KBM-7 (cell line): ENCODE measurements at regions not wholly inside any gene's neighbourhood (a gene's known extent, or its start where the extent isn't known, plus 50 kb on each side); places are given as distances from the start of the nearest gene placed in this dataset.

ENCODE experiments used
- DNase-seq: peaks from one replicate; pipeline ENCODE4 v3.0.0-alpha.2; 2015
- in situ Hi-C: fragments of 300-500 bp; cut with MboI; formaldehyde crosslinking; loops from 2 replicates; pipeline ENCODE4 v1.14.3; 2020; ENCODE audit warnings: low sequenced_read_pairs, low pct_unique_long_range_greater_than_20kb, mixed read lengths

DNA sequence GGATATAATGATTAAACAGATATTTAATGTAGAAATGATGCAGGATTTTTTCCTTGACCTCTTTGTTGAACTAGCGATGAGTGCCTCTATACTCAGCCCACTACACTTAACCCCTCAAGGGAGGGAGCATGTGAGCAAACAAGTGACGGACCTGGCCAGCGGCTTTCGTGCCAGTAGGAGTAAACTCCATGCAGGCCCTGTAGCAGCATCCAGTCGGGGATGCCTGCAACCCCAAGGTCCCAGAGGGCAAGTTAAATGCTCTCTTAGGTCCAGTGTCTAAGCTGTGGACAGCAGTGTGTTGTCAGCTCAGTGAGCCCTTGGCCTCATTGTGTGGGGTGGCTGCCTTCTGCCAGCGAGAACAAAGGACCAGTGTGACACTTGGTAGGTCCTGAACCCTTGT, 708.7 kb downstream of the TECRL start:
- in situ Hi-C loops, result no loop called here
- DNase-seq, result no peak

DNA sequence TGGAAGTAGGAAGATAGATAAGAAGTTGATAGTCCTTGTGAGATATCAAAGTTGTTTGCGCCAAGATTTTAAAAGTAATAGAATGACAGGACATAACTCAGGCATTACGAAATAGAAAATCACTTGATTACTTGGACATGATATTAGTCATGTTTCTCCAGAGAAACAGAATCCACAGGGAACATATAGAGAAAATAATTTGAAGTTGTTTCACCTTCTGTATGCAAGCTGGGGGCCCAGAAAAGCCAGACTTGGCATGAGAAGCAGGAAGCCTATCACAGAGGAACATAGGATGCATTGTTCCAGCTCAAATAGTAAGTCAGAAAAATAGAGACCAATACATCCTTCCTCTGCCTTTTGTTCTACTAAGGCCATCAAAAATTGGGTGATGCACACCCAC, 715.9 kb downstream of the TECRL start:
- DNase-seq, result no peak
- in situ Hi-C loops, result no loop called here

DNA sequence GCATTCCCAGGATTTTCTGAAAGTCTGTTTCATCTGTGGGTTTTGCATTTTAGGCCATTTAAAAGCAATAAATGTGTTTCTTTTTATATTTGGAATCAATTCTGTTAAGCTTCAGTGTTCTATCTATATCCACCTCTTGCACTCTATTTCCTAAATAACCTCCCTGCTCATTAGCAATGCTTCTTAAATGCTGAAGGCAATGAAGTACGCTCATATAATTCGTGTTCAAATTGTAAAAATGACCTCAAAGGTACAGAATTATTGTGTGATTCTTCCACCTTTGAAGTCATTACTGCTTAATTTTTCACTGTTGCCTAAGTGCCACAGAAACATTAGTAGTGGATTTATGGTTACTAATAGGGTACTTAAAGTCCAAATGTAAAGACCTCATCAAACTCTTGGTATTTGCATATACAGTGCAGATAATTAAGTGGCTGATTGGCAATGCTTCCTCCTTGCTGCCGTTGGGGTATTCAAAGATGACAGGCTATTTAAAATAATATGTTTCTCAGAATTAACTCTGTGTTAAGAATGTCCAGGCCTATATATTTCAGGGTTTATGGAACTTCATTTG, 730.8 kb downstream of the TECRL start:
- DNase-seq, result no peak
- in situ Hi-C loops, result no loop called here

DNA sequence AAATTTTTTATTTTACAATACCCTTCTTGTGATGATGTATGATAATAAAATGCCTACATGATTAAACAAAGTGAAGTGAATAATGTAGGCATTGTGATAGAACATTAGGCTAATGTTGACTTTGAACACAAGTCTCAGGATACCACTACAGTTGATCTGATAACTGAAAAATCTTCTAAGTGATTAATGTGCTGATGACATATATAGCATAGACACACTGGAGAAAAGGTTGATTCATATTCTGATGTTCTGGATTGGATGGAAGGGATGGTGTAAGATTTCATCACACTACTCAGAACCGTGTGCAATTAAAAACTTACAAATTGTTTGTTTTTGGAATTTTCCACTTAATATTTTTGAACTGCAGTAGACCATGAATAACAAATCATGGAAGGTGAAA, 738.5 kb downstream of the TECRL start:
- in situ Hi-C loops, result no loop called here
- DNase-seq, result no peak

DNA sequence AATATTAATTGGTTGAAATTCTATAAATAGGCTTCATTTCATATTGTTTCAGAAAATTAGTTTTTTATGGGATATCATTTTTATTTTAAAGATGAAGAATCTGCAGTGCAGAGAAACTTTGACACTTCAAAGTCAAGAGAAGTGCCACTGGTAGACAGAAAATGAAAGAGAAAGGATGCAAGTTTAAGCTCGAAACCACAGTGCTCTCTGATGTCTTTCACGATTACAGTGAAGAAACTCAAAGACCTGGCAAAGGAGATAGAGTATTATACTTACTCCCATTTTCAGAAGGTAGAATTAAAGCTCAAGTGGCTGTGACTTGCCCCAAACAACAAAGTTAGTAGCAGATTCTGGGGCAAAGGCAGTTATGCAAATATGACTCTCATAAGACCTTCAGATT, 745.4 kb downstream of the TECRL start:
- in situ Hi-C loops, result no loop called here
- no peak for DNase-seq

DNA sequence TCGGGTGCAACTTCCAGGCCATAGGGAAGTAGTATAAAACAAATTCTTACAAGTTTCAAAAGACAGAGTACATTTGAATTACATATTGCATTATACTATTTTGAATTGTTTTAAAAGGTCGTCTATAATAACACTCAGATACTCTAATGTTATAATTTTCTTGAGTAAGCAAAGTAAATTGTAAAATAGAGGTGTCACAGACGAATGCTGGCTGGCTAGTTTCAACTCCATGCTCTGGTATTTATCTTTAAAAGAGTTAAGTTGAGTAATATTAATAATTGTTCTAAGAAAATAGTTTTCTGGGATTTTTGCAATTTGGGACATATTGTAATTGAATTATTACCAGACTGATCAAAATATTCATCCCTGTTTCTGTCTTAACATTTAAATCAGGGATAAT, 764.9 kb downstream of the TECRL start:
- DNase-seq, result no peak
- in situ Hi-C loops, result no loop called here

DNA sequence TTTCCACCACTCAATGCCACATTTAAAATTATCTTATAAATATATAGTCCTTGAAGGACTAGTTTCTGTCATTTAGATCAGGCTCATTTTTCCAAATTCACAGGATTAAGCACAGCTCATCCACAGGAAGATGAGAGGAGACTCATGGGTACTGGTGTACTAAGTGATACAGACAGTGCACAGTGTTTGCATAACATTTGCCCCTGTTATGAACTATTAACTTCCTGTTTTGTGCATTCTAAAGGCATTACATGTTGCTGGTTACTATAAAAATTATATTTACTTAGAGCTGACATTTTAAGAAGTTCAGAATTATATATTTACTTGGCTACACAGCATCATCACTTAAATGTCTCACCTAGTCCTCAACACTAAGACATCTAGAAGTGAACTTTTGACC, 772.0 kb downstream of the TECRL start:
- DNase-seq, result no peak
- in situ Hi-C loops, result no loop called here

DNA sequence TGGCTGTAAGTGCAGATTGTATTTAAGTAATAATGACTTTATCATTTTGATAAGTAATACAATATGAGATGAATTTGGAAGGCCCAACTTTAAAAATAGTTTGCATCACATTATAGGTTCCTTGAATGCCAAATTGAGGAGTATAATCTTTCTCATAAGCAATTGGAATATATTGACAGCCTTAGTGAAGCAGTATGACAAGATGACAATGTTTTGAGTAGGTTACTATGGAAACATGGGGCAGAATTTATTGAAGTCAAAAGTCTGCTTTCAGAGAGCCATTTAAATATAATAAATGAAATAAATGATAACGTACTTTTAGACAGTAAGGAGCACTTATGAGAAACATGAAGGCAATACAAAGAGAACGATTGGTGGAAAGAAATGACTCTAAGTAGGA, 776.4 kb downstream of the TECRL start:
- in situ Hi-C loops, result no loop called here
- no peak for DNase-seq

DNA sequence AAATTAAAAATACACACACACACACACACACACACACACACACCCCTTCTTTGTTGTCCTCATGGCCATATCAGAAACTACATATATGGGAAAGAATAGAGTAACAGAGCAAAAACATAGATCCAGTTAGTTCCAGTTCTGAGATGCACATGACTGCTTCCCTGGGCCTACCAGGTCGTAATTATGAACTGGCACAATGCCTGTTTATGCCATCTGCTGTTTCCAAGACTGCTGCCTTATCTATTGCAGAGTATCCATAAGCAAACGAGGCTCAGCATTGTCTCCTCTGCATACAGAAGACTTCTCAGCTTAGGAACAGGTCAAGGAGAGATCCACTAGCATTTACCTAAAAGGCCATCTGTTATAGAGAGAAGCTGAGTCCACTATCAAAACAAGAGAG, 789.0 kb downstream of the TECRL start:
- DNase-seq, result no peak
- in situ Hi-C loops, result no loop called here

DNA sequence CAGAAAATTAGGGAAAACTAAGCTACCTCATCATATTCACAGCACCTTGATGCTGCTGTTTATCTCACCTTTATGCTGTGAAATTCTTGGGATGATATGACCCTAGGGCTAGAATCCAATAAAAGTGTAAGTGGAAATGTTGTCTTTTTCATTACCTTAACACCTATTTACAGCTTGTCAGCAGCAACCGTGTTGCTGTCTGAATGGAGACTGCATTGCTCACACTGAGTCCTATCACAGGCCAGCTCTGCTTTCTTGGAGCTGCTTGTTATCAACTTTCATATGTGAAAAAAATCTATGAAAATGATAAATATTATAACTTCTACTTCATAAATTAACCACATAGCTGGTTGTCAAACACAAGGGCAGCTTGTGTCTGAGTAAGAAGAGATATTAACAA, 789.5 kb downstream of the TECRL start:
- in situ Hi-C loops, result no loop called here
- DNase-seq, result no peak

DNA sequence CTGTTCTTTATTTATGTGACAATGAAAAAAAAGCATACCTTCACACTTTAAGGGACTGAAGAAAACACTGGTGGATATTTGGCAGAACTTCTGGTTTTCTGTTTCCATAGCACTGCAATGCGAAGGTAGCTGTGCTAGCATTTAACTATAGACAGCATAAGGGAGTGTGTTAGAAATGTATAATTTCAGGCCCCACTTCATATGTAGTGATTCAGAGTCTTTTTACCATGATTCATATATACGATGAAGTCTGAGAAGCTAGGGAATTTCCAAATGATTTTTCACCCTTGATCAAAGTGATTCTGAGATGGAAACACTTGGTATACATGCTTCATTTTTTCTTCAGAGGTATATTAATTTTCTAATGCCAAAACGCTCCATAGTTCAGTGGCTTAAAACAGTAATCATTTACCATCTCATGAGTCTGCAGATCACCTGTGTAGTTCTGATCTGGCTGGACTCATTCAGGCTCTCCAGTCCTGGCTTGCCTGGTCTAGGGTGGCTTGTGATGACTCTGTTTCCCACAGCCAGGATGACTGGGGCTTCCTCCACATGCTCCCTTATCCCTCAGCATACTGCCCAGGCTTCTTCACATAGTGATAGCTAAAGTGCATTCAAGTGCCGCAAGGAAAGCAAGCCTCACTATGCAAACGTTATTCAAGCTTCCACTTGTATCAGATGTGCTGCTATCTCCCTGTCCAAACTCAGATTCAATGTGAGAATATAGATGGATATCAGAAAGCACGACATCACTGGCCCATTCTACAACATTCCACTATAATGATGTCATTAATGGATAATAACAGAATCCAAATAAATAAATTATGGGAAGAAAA, 790.1 kb downstream of the TECRL start:
- in situ Hi-C loops, result no loop called here
- no peak for DNase-seq

DNA sequence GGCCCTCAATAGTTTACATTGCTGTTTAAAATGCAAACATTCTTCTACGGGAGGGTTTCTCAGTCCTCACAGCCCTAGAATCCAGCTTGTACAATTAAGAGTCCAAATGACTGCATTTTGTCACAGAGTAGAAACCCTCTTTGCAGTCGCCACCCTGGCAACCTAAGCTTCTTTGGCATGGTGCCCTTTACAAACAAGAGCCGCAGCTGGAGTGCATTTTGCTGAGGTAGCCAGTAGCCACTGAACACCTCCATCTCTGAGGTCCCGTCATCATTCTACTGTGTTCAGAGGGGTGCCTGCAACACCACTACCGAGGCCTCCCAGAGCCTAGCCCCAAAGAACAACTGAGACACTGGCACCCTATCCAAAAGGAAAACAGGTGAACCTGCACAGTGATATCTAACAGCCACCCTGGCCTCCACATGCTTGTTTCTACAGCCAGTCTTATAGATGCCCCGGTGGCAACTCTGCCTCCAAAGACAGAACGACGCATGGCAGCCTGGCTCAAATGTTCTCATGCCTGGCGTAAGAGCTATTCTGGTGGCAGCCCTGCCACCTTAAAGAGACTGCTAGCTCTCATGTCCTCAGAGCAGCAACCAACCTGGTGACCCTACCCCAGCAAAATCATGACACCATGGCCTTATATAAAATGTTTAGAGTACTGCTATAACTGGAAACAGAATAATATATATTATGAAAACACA, 801.9 kb downstream of the TECRL start:
- in situ Hi-C loops, result no loop called here

DNA sequence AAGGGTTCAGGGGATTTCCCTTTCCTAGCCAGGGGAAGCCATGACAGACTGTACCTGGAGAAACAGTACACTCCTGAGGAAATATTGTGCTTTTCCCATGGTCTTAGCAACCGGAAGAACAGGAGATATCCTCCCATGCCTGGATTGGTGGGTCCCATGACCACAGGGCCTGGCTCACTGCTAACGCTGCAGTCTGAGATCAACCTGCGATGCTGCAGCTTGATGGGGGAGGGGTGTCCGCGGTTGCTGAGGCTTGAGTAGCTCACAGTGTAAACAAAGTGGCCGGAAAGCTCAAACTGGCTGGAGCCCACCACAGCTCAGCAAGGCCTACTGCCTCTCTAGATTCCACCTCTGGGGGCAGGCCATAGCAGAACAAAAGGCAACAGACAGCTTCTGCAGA, 819.5 kb downstream of the TECRL start:
- in situ Hi-C loops, result no loop called here

More for the DNA sequence above, 801.9 kb downstream of the TECRL start:
- no peak for DNase-seq

DNA sequence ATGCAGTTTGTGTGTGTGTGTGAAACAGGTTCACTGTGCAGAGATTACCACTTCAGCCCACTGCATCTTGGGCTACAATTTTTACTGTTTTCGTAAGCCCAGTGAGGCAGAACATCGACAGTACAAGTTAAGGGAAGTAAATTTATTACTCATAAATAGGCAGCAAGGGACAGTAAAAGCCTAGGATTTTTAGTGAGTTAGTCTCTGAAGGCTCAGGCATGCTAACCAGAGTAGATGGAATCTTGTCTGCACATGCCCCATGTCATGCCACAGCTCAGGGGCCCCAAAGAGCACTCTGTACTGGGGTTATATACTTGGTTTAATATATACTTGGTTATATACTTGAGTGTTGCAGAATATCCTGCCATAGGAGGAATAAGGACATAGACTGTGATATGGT, 825.7 kb downstream of the TECRL start:
- no peak for DNase-seq
- in situ Hi-C loops, result no loop called here

More for the DNA sequence above, 819.5 kb downstream of the TECRL start:
- DNase-seq, result no peak

DNA sequence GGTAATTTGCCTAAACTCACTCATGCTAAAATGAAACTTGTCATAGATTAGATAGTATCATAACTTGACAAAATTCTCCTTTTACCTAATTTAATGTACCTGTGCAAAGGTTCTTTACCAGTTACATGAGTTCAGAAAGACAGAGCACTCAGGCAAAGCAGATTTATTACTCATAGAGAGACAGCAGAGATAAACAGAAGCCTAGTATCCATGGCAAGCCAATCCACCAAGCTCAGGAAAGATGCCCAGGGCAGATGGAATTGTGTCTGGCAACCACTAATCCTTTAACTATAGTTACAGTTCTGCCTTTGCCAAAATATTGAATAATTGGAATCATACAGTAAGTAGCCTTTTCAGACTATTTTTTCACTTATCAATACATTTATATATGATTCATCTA, 826.2 kb downstream of the TECRL start:
- no peak for DNase-seq
- in situ Hi-C loops, result no loop called here

DNA sequence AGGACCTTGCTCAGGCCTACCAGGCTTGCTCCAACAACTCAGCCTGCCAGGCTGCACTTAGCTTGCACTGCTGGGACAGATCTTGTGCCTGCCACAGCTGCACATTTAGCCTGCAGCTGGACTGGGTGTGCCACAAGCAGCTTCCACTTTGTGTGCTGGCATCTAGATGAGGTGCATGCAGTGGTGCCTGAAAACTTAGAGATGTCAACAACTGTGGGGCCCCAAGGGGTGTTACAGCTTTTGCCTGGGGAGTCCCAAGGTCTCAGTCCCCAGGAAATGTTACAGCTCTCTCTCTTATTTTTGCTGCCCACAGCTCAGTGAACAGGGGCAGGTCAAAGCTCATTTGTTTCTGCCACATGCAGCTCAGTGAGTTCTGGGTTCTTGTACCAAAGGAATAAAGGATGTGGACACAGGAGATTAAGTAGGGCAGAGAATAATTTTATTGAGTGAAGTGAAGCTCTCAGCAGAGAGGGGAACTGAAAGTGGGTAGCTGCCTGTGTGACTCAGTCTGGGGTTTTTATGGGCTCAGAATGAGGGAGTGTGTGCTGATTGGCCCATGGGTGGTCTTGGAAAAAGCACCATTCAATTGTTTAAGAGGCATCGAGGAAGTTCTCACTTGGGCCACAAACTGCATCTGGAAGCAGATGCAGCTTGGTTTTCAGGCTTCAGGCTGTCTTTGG, 828.3 kb downstream of the TECRL start:
- in situ Hi-C loops, result no loop called here
- DNase-seq, result no peak

DNA sequence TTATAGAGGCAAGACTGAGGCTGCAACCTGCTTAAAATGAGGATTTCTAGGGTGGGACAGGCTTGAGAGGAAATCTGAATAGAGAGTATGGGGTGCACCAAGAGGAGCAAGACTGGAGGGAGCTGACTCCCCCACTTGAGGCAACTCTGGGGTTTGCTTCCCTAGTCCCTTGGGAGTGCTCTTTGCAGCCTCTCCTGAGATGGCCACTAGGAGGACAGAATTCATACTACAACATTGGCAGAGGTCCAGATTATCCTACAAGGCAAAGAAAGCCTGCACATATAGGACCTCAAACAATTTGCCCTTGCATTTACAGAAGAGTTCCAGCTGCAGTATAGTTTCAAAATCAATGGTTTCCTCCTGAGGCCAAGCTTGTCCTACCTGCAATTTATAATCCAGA, 830.9 kb downstream of the TECRL start:
- DNase-seq, result no peak
- in situ Hi-C loops, result no loop called here

DNA sequence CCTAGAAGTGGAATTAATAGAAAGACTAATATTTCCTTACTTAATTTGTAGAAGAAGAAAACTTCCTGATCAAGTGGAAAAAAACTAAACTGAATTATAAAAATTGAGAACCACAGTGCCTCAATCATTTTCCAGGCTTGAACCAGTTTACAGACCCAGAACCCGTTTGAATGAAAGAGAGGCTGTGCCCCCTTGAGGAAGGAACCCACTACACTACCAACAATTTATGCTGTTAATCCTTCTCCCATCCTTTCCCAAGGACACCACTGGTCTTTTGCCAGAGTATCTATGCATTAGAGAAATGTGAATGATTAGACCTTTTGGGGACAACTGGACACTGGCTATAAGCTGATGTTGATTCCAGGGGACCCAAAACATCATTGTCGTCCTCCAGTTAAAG, 842.6 kb downstream of the TECRL start:
- in situ Hi-C loops, result no loop called here
- no peak for DNase-seq

DNA sequence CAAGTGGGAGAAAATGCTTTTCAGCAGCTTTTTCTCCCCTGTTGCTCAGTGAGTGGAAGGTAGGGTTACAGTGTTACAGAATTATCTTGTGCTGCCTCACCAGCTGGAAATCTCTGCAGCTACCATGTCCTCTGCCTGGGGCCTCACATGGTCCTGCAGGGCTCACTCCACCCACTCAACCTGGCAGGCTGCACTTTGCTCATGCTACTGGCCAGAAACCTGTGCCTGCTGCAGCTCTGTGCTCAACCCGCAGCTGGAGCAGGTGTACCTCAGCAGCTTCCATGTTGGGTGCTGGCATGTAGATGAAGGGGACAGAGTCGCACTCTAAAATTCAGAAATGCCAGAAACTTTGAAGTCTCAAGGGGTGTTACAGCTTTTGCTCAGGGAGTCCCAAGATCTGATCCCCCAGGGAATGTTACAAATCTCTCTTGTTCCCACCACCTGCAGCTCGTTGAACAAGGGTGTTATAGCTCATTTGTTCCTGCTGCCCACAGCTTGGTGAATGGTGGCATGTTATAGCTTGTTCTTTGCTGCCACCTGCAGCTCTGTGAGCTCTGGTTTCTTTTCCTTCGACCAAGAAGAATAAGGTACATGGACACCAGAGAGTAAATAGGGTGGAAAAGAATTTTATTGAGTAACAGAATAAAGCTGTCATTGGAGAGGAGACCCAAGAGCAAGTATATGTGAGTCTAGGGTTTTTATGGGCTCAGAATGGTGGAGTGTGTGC, 845.8 kb downstream of the TECRL start:
- in situ Hi-C loops, result no loop called here
- no peak for DNase-seq
